ENCODE measurements at regions not wholly inside any gene's neighbourhood (a gene's known extent, or its start where the extent isn't known, plus 50 kb on each side); places are given as distances from the start of the nearest gene placed in this dataset.

- H3K27ac ChIP-seq (ENCODE audit: control insufficient read depth, insufficient read depth, low read length), result no peak overlapping the region
- no peak overlapping the region for H2AFZ ChIP-seq (ENCODE audit: control insufficient read depth, low read length)
- no peaks in the 10 kb centered on the region for H4K20me1 ChIP-seq (ENCODE audit: control insufficient read depth, extremely low read depth, insufficient read depth, low read length)
- H3K4me2 ChIP-seq (ENCODE audit: control insufficient read depth, extremely low read depth, insufficient read depth, low read depth, low read length), result no peak overlapping the region
- FAIRE-seq (no peak), DNase-seq (ENCODE audit: low read depth, low spot score) (no peak)
- H3K4me1 ChIP-seq (ENCODE audit: control insufficient read depth, extremely low read depth, insufficient read depth, low read length), result no peaks in the 10 kb centered on the region
- no peaks in the 10 kb centered on the region for H3K27me3 ChIP-seq (ENCODE audit: control insufficient read depth, extremely low read depth, insufficient read depth, low read length)
- no peak overlapping the region for H3K9ac ChIP-seq (ENCODE audit: control insufficient read depth, extremely low read depth, insufficient read depth, low read length)
- no peaks in the 10 kb centered on the region for H3K9me1 ChIP-seq (ENCODE audit: control insufficient read depth, extremely low read depth, insufficient read depth, low read length)
- H3K4me3 ChIP-seq (ENCODE audit: control insufficient read depth in 2 of 3, extremely low read depth in 1 of 3, insufficient read depth in 2 of 3, low read depth in 1 of 3, low read length in 3 of 3), result no peak overlapping the region
- no peak for TF ChIP-seq CTCF (optimal IDR thresholded peaks at IDR 0.05 in 1 of 3, IDR thresholded peaks at IDR 0.05 in 1 of 3, conservative IDR thresholded peaks at IDR 0.05 in 1 of 3; ENCODE audit: extremely low read depth in 1 of 3, insufficient read depth in 2 of 3, low read length in 3 of 3)
- no peak for TF ChIP-seq EZH2 (IDR thresholded peaks at IDR 0.05; ENCODE audit: low read length)
- H3K36me3 ChIP-seq (ENCODE audit: control insufficient read depth in 2 of 2, extremely low read depth in 1 of 2, insufficient read depth in 2 of 2, low read length in 2 of 2), result no peaks in the 10 kb centered on the region
- no peaks in the 10 kb centered on the region for H3K9me3 ChIP-seq (ENCODE audit: control insufficient read depth, low read depth, low read length)
- no peaks in the 10 kb centered on the region for H3K79me2 ChIP-seq (ENCODE audit: control insufficient read depth, insufficient read depth, low read length)
- dilution Hi-C loops (cut with MboI; ENCODE audit: extremely low pct_ligation_motif_present, low sequenced_read_pairs), result no loop called here
Observed at GRCh38 chr14:94833633-94834032, 63.7 kb upstream of the GSC start.

- no peak overlapping the region for H2AFZ ChIP-seq (ENCODE audit: control insufficient read depth, low read length)
- H3K27me3 ChIP-seq (ENCODE audit: control insufficient read depth, extremely low read depth, insufficient read depth, low read length), result no peaks in the 10 kb centered on the region
- no peaks in the 10 kb centered on the region for H4K20me1 ChIP-seq (ENCODE audit: control insufficient read depth, extremely low read depth, insufficient read depth, low read length)
- no peaks in the 10 kb centered on the region for H3K79me2 ChIP-seq (ENCODE audit: control insufficient read depth, insufficient read depth, low read length)
- no peak overlapping the region for H3K4me2 ChIP-seq (ENCODE audit: control insufficient read depth, extremely low read depth, insufficient read depth, low read depth, low read length)
- no peak for TF ChIP-seq CTCF (optimal IDR thresholded peaks at IDR 0.05 in 1 of 3, IDR thresholded peaks at IDR 0.05 in 1 of 3, conservative IDR thresholded peaks at IDR 0.05 in 1 of 3; ENCODE audit: extremely low read depth in 1 of 3, insufficient read depth in 2 of 3, low read length in 3 of 3)
- no peak for TF ChIP-seq EZH2 (IDR thresholded peaks at IDR 0.05; ENCODE audit: low read length)
- dilution Hi-C loops (cut with MboI; ENCODE audit: extremely low pct_ligation_motif_present, low sequenced_read_pairs), result no loop called here
- no peak overlapping the region for H3K9ac ChIP-seq (ENCODE audit: control insufficient read depth, extremely low read depth, insufficient read depth, low read length)
- no peaks in the 10 kb centered on the region for H3K9me1 ChIP-seq (ENCODE audit: control insufficient read depth, extremely low read depth, insufficient read depth, low read length)
- H3K9me3 ChIP-seq (ENCODE audit: control insufficient read depth, low read depth, low read length), result no peaks in the 10 kb centered on the region
- H3K4me3 ChIP-seq (ENCODE audit: control insufficient read depth in 2 of 3, extremely low read depth in 1 of 3, insufficient read depth in 2 of 3, low read depth in 1 of 3, low read length in 3 of 3), result no peak overlapping the region
- H3K36me3 ChIP-seq (ENCODE audit: control insufficient read depth in 2 of 2, extremely low read depth in 1 of 2, insufficient read depth in 2 of 2, low read length in 2 of 2), result no peaks in the 10 kb centered on the region
- H3K27ac ChIP-seq (ENCODE audit: control insufficient read depth, insufficient read depth, low read length), result no peak overlapping the region
- DNase-seq (ENCODE audit: low read depth, low spot score) (no peak), FAIRE-seq (no peak)
- no peaks in the 10 kb centered on the region for H3K4me1 ChIP-seq (ENCODE audit: control insufficient read depth, extremely low read depth, insufficient read depth, low read length)
Observed at GRCh38 chr14:94831085-94831484, 61.2 kb upstream of the GSC start.

Data from keratinocyte (primary cell).